A673 (cell line): ENCODE measurements at regions not wholly inside any gene's neighbourhood (a gene's known extent, or its start where the extent isn't known, plus 50 kb on each side); places are given as distances from the start of the nearest gene placed in this dataset.
"Not testable (repeated sequence)": the region's sequence is repeated elsewhere in the genome, so short reads cannot be mapped to it uniquely, and the experiment has no call there.

Experiments
- BruUV-seq: library from RNA; stranded (reverse); fragments of 400-500 nt; replicated peaks from 2 replicates; lab custom pipeline; 2021; lab: Mats Ljungman, UMichigan
- CTCF ChIA-PET: fragments of 300-600 bp; sonication (Branson Sonifier 250); formaldehyde crosslinking; loops from one replicate; lab custom pipeline; 2022; ENCODE audit warnings: antibody characterized with exemption; lab: Charles Lee
- POLR2A ChIA-PET: fragments of 300-600 bp; sonication (Branson Sonifier 250); formaldehyde crosslinking; loops from one replicate; lab custom pipeline; 2022; ENCODE audit warnings: antibody characterized with exemption; ENCODE audit not compliant: low non-redundant PET; lab: Charles Lee
- DNase-seq: peaks from one replicate; pipeline ENCODE4 v3.0.0-alpha.2; 2015; ENCODE audit warnings: low spot score
- H3K27ac ChIP-seq: fragments of 200-600 bp; sonication (generic); 2 replicates; pipeline ENCODE4 v1.5.1; 2016; ENCODE audit warnings: mixed run types, low read depth, mild to moderate bottlenecking, mixed read lengths, antibody characterized with exemption, low read length; ENCODE audit not compliant: poor library complexity, severe bottlenecking
- H3K27me3 ChIP-seq: fragments of 200-600 bp; sonication (generic); replicated peaks from 2 replicates; pipeline ENCODE4 v1.6.1; 2017; ENCODE audit warnings: mixed run types, low read depth, mild to moderate bottlenecking, mixed read lengths, antibody characterized with exemption, low read length; ENCODE audit not compliant: insufficient read depth, poor library complexity
- H3K36me3 ChIP-seq: fragments of 200-600 bp; sonication (generic); 2 replicates; pipeline ENCODE4 v1.6.1; 2016; ENCODE audit warnings: mixed run types, mild to moderate bottlenecking, mixed read lengths, antibody characterized with exemption, low read length; ENCODE audit not compliant: insufficient read depth, poor library complexity, severe bottlenecking
- H3K4me1 ChIP-seq: fragments of 200-600 bp; sonication (generic); 2 replicates; pipeline ENCODE4 v1.6.1; 2017; ENCODE audit warnings: mixed run types, mild to moderate bottlenecking, mixed read lengths, antibody characterized with exemption, low read length; ENCODE audit not compliant: insufficient read depth, poor library complexity, severe bottlenecking
- H3K4me3 ChIP-seq: fragments of 200-600 bp; sonication (generic); 2 replicates; pipeline ENCODE4 v1.5.1; 2016; ENCODE audit warnings: low read depth, mixed run types, mild to moderate bottlenecking, mixed read lengths, low read length; ENCODE audit not compliant: poor library complexity, severe bottlenecking
- H3K9me3 ChIP-seq: fragments of 200-600 bp; sonication (generic); 2 replicates; pipeline ENCODE4 v1.6.1; 2016; ENCODE audit warnings: mixed run types, low read depth, mild to moderate bottlenecking, mixed read lengths, antibody characterized with exemption, low read length; ENCODE audit not compliant: poor library complexity, severe bottlenecking
- CTCF ChIP-seq: fragments of 300-800, 200-600 bp; sonication (generic); conservative IDR thresholded peaks from 2 replicates; pipeline ENCODE4 v1.5.1; 2017; ENCODE audit warnings: low read depth, mild to moderate bottlenecking, antibody characterized with exemption, low read length, moderate library complexity, mixed read lengths
- EZH2 ChIP-seq: fragments of 200-600 bp; sonication (generic); IDR thresholded peaks from 2 replicates; pipeline ENCODE4 v1.6.1; 2017; ENCODE audit warnings: borderline replicate concordance, low read depth, mild to moderate bottlenecking, mixed read lengths, antibody characterized with exemption, low read length; ENCODE audit not compliant: poor library complexity, severe bottlenecking
- intact Hi-C: fragments of 100-400 bp; cut with micrococcal nuclease; formaldehyde crosslinking; loops from one replicate; pipeline ENCODE4 v1.10.0; 2022; ENCODE audit not compliant: unreplicated experiment

GRCh38 chr10:43842072-43842471 is 193.4 kb upstream of the ZNF32 start:
- no peak for DNase-seq
- no peak overlapping the region for H3K4me3 ChIP-seq
- TF ChIP-seq CTCF, result no peak
- no peak for TF ChIP-seq EZH2
- BruUV-seq, result no TSS peak
- CTCF ChIA-PET, result no interaction called here
- no peaks in the 10 kb centered on the region for H3K9me3 ChIP-seq
- H3K36me3 ChIP-seq, result no peaks in the 10 kb centered on the region
- intact Hi-C loops, result no loop called here
- H3K4me1 ChIP-seq, result peaks cover 9% of the 10 kb centered on the region
- no peak overlapping the region for H3K27ac ChIP-seq
- POLR2A ChIA-PET, result no interaction called here
- no peaks in the 10 kb centered on the region for H3K27me3 ChIP-seq

- Histone ChIP-seq H3K4me3 (no peak overlapping the region), H3K4me1 (no peaks in the 10 kb centered on the region), H3K27me3 (no peaks in the 10 kb centered on the region), H3K36me3 (no peaks in the 10 kb centered on the region), H3K9me3 (no peaks in the 10 kb centered on the region), H3K27ac (no peak overlapping the region)
- no peak for DNase-seq
- TF ChIP-seq EZH2 (no peak), CTCF (no peak)
- CTCF ChIA-PET, result no interaction called here
- POLR2A ChIA-PET, result no interaction called here
- no TSS peak for BruUV-seq
- intact Hi-C loops, result no loop called here
These were observed 191.3 kb upstream of the ZNF32 start for GRCh38 chr10:43839973-43840372.

GRCh38 chr10:43834751-43835150 is 186.1 kb upstream of the ZNF32 start:
- DNase-seq, BruUV-seq, H3K27ac ChIP-seq, H3K4me1 ChIP-seq, H3K4me3 ChIP-seq, H3K9me3 ChIP-seq, CTCF ChIA-PET, H3K36me3 ChIP-seq, H3K27me3 ChIP-seq, intact Hi-C loops, POLR2A ChIA-PET: not testable (repeated sequence)

DNA sequence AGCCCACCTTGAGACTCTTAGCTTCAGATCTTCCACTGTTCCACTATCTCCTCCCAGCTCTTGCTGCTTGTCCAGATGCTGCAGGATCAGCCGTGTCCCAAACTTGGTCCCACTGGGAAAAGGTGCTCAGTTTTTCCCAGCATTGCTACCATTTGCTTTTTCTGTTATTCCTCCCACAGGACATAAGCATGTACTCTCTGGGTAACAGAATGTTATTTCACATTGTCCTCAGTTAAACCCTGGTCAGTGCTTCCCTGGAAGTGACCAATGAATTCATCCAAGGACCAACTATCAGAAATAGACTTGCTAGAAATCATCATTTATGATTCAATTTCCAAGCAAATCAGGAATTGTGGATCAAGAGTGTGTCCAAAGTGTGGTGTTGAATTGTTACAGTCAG is 179.2 kb upstream of the ZNF32 start:
- DNase-seq, result no peak
- H3K9me3 ChIP-seq, result no peaks in the 10 kb centered on the region
- H3K36me3 ChIP-seq, result no peaks in the 10 kb centered on the region
- CTCF ChIA-PET, result no interaction called here
- POLR2A ChIA-PET, result no interaction called here
- TF ChIP-seq CTCF (no peak), EZH2 (no peak)
- H3K27ac ChIP-seq, result no peak overlapping the region
- BruUV-seq, result no TSS peak
- intact Hi-C loops, result no loop called here
- no peaks in the 10 kb centered on the region for H3K27me3 ChIP-seq
- H3K4me1 ChIP-seq, result no peaks in the 10 kb centered on the region
- H3K4me3 ChIP-seq, result no peak overlapping the region
